ENCODE measurements at regions not wholly inside any gene's neighbourhood (a gene's known extent, or its start where the extent isn't known, plus 50 kb on each side); places are given as distances from the start of the nearest gene placed in this dataset.

DNA sequence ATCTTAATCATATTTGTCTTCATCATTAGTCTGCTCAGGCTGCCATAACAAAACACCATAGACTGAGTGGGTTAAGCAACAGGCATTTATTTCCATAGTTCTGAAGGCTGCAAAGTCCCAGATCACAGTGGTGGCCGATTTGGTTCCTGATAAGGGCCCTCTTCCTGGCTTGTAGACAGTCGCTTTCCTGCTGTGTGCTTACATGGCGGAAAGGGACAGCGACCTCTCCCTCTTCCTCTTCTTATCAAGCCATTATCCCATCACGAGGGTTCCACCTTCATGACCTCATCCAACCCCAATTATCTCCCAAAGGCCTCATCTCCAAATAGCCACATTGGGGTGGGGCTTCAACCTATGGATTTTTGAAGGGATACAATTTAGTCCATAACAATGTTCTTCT is 84.0 kb downstream of the LYZL1 start:
- TF ChIP-seq CTCF (conservative IDR thresholded peaks at IDR 0.05; ENCODE audit: low read depth, low read length) (no peak), EZH2 (IDR thresholded peaks at IDR 0.05; ENCODE audit: low read length, unreplicated experiment) (no peak)
